ENCODE measurements at regions not wholly inside any gene's neighbourhood (a gene's known extent, or its start where the extent isn't known, plus 50 kb on each side); places are given as distances from the start of the nearest gene placed in this dataset.

DNA sequence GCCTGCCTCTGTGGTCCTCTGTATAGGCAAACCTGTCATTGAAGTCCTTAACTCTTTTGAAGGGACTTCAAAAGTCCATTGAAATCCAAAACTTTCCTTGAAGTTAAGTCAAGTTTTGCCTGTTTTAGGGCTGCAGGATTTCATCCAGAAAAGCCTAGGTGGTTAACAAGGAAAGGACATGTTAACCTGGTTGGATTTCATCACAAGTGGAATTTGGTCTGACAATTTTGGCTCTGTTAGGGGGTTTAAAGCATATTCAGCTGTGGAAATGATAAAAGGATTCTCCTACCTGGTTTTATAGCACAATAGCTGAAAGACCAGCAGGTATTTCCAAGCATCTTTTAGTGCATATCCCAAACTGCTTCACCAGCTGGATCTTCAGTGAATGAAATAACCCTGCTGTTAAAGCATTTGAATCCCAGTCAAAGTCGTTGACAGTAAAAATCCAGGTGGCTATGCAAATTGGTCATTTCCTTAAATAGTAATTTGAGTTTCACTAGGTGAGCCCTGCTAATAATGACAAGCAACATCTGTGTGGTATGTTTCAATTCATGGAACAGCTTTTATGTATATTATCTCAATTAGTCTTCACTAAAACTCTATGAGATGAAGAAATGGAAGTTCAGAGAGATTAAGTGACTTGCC lies 400.5 kb downstream of the ETNK1 start:
- intact Hi-C loops (cut with DNase I; ENCODE audit: low total_unique reads) (no loop called here), in situ Hi-C loops (cut with MboI; ENCODE audit: low pct_ligation_motif_present in 1 of 4, low pct_unique_long_range_greater_than_20kb in 1 of 4, low sequenced_read_pairs in 3 of 4) (no loop called here)
- 43 to 50% methylated on average over 1 of the region's 1 CpG for WGBS, 2 donors (ENCODE audit: low coverage in 1 of 2)
- no peaks in the 10 kb centered on the region for H3K36me3 ChIP-seq
- no peak overlapping the region for H3K27ac ChIP-seq
- no peak overlapping the region for H3K4me3 ChIP-seq
- H3K27me3 ChIP-seq: no peaks in the 10 kb centered on the region
- no peaks in the 10 kb centered on the region for H3K9me3 ChIP-seq
- no peak for DNase-seq
- no peak for TF ChIP-seq POLR2A (IDR thresholded peaks at IDR 0.05)
- TF ChIP-seq EP300 (IDR thresholded peaks at IDR 0.05; ENCODE audit: low read depth): no peak
- TF ChIP-seq, protein P1, sequence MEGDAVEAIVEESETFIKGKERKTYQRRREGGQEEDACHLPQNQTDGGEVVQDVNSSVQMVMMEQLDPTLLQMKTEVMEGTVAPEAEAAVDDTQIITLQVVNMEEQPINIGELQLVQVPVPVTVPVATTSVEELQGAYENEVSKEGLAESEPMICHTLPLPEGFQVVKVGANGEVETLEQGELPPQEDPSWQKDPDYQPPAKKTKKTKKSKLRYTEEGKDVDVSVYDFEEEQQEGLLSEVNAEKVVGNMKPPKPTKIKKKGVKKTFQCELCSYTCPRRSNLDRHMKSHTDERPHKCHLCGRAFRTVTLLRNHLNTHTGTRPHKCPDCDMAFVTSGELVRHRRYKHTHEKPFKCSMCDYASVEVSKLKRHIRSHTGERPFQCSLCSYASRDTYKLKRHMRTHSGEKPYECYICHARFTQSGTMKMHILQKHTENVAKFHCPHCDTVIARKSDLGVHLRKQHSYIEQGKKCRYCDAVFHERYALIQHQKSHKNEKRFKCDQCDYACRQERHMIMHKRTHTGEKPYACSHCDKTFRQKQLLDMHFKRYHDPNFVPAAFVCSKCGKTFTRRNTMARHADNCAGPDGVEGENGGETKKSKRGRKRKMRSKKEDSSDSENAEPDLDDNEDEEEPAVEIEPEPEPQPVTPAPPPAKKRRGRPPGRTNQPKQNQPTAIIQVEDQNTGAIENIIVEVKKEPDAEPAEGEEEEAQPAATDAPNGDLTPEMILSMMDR (IDR thresholded peaks at IDR 0.05): no peak
- TF ChIP-seq POLR2AphosphoS5 (IDR thresholded peaks at IDR 0.05): no peak
- no peaks in the 10 kb centered on the region for H3K4me1 ChIP-seq

DNA sequence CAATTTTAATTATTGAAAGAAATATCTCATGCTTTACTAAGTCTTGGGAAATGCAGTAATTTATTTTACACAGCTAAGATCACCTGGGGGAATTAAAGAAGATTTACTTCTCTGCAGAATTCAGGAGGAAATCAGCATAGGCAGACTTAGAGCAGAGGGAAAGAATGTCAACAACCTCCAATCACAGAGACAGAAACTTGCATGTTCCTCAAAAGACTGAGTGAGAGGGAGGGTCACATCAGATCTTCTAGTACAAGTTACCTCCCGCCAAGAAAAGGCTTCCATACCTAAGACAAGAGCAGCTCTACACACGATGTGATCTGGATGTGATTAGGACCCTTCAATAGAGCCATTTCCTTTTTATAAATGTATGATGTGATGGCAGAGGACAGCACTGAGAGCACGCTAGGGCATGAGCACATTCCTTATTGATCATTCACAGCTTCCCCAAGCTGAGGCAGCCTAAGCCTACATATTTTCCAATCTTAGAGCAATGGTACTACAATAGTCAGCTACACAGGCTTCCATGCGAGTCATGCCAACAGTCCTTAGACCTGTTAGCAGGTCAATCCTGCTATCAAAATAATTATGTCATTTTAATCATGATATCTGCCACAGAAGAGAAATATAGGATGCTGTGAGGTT lies 403.3 kb downstream of the ETNK1 start:
- TF ChIP-seq POLR2A (IDR thresholded peaks at IDR 0.05) (no peak), EP300 (IDR thresholded peaks at IDR 0.05; ENCODE audit: low read depth) (no peak), POLR2AphosphoS5 (IDR thresholded peaks at IDR 0.05) (no peak)
- TF ChIP-seq, protein P1 (IDR thresholded peaks at IDR 0.05): no peak
- intact Hi-C loops (cut with DNase I; ENCODE audit: low total_unique reads): no loop called here

DNA sequence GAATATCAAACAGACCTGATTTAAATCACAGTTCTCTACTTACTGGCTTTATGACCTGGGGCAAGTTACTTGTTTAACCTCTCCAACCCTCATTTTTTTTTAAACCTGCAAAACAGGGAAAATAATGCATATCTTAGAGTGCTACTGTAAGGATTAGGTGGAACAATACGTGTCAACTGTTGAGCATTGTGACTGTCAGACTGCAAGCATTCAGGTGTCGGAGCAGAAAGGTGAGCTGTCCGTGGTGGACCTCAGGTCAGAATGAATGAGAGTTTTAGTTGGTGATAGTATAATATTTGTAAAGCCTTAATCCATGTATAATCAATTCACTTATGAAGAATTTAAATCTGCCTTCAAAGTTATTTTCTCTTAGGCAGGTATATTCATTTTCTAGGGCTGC lies 404.2 kb downstream of the ETNK1 start:
- H3K36me3 ChIP-seq: no peaks in the 10 kb centered on the region
- DNase-seq: no peak
- in situ Hi-C loops (cut with MboI; ENCODE audit: low pct_ligation_motif_present in 1 of 4, low pct_unique_long_range_greater_than_20kb in 1 of 4, low sequenced_read_pairs in 3 of 4) (no loop called here), intact Hi-C loops (cut with DNase I; ENCODE audit: low total_unique reads) (no loop called here)
- H3K9me3 ChIP-seq: no peaks in the 10 kb centered on the region
- WGBS, 2 donors (ENCODE audit: low coverage in 1 of 2): 77 to 82% methylated on average over 3 of the region's 3 CpGs
- TF ChIP-seq EP300 (IDR thresholded peaks at IDR 0.05; ENCODE audit: low read depth): no peak
- TF ChIP-seq POLR2A (IDR thresholded peaks at IDR 0.05): no peak
- TF ChIP-seq, protein P1 (IDR thresholded peaks at IDR 0.05): no peak
- no peak for TF ChIP-seq POLR2AphosphoS5 (IDR thresholded peaks at IDR 0.05)
- no peaks in the 10 kb centered on the region for H3K27me3 ChIP-seq
- H3K4me3 ChIP-seq: no peak overlapping the region
- H3K4me1 ChIP-seq: no peaks in the 10 kb centered on the region
- no peak overlapping the region for H3K27ac ChIP-seq

More for the DNA sequence above, 403.3 kb downstream of the ETNK1 start:
- 64 to 83% methylated on average over 4 of the region's 4 CpGs for WGBS, 2 donors (ENCODE audit: low coverage in 1 of 2)
- no peak for DNase-seq
- H3K4me1 ChIP-seq: no peaks in the 10 kb centered on the region
- no peak overlapping the region for H3K4me3 ChIP-seq
- no peak overlapping the region for H3K27ac ChIP-seq
- no peaks in the 10 kb centered on the region for H3K27me3 ChIP-seq
- in situ Hi-C loops (cut with MboI; ENCODE audit: low pct_ligation_motif_present in 1 of 4, low pct_unique_long_range_greater_than_20kb in 1 of 4, low sequenced_read_pairs in 3 of 4): no loop called here
- H3K9me3 ChIP-seq: no peaks in the 10 kb centered on the region
- H3K36me3 ChIP-seq: no peaks in the 10 kb centered on the region

DNA sequence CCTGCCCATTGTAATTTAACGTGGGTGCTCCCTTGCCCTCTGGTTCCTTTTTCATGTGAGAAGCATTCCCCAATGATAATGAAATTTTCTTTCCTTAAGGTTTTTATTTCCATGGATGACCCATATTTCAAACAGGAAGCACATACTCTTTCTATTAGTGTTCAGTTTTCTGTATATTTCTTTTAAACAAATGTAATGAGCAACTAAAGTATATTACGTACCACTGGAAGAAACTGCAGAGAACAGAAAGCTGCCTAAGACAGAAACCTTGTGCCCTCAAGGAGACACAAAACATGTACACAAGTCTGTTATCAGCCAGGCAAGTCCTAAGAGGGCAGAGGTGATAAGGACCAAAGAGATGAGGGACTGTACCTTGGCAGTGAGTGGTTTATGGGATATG lies 414.9 kb downstream of the ETNK1 start:
- no peak for DNase-seq
- H3K4me3 ChIP-seq: no peak overlapping the region
- H3K27ac ChIP-seq: no peak overlapping the region
- intact Hi-C loops (cut with DNase I; ENCODE audit: low total_unique reads) (no loop called here), in situ Hi-C loops (cut with MboI; ENCODE audit: low pct_ligation_motif_present in 1 of 4, low pct_unique_long_range_greater_than_20kb in 1 of 4, low sequenced_read_pairs in 3 of 4) (no loop called here)
- H3K9me3 ChIP-seq: no peaks in the 10 kb centered on the region
- H3K36me3 ChIP-seq: no peaks in the 10 kb centered on the region
- H3K27me3 ChIP-seq: no peaks in the 10 kb centered on the region
- TF ChIP-seq EP300 (IDR thresholded peaks at IDR 0.05; ENCODE audit: low read depth): no peak
- TF ChIP-seq, protein P1 (IDR thresholded peaks at IDR 0.05): no peak
- no peak for TF ChIP-seq POLR2AphosphoS5 (IDR thresholded peaks at IDR 0.05)
- no peak for TF ChIP-seq POLR2A (IDR thresholded peaks at IDR 0.05)
- WGBS, 2 donors (ENCODE audit: low coverage in 1 of 2): 79 to 83% methylated on average over 2 of the region's 2 CpGs
- H3K4me1 ChIP-seq: no peaks in the 10 kb centered on the region
